GM23338 (cell line): ENCODE measurements at regions not wholly inside any gene's neighbourhood (a gene's known extent, or its start where the extent isn't known, plus 50 kb on each side); places are given as distances from the start of the nearest gene placed in this dataset.

ENCODE experiments used
- ATAC-seq: fragments of 200-7000 bp; cut with Tn5 transposase; 3 replicates; pipeline ENCODE4 v1.9.1; 2020
- DNase-seq: peaks from one replicate; pipeline ENCODE4 v3.0.0-alpha.2; 2015; ENCODE audit warnings: low spot score
- H2AFZ ChIP-seq: fragments of 200-600 bp; sonication (generic); 2 replicates; pipeline ENCODE4 v1.8.0; 2016; ENCODE audit warnings: antibody characterized with exemption, mild to moderate bottlenecking, moderate library complexity
- H3F3A ChIP-seq: fragments of 200-600 bp; sonication (generic); replicated peaks from 2 replicates; pipeline ENCODE4 v1.8.0; 2017; ENCODE audit warnings: antibody characterized with exemption, mixed run types, low read depth
- H3K27ac ChIP-seq: fragments of 200-600 bp; sonication (generic); 2 replicates; pipeline ENCODE4 v1.6.1; 2016; ENCODE audit warnings: low read depth
- H3K27me3 ChIP-seq: fragments of 200-600 bp; sonication (generic); 2 replicates; pipeline ENCODE4 v1.8.0; 2016; ENCODE audit warnings: mild to moderate bottlenecking, mixed run types, moderate library complexity; ENCODE audit not compliant: insufficient read depth
- H3K36me3 ChIP-seq: fragments of 200-600 bp; sonication (generic); 2 replicates; pipeline ENCODE4 v1.8.0; 2016; ENCODE audit warnings: mild to moderate bottlenecking; ENCODE audit not compliant: insufficient read depth
- H3K4me1 ChIP-seq: fragments of 200-600 bp; sonication (generic); 2 replicates; pipeline ENCODE4 v1.8.0; 2016; ENCODE audit warnings: mild to moderate bottlenecking, moderate library complexity; ENCODE audit not compliant: insufficient read depth
- H3K4me2 ChIP-seq: fragments of 200-600 bp; sonication (generic); 2 replicates; pipeline ENCODE4 v1.7.1; 2017; ENCODE audit warnings: mixed run types
- H3K4me3 ChIP-seq: fragments of 200-600 bp; sonication (generic); 2 replicates; pipeline ENCODE4 v1.6.1; 2016; ENCODE audit warnings: mixed run types
- H3K79me2 ChIP-seq: fragments of 200-600 bp; sonication (generic); replicated peaks from 2 replicates; pipeline ENCODE4 v1.8.0; 2017; ENCODE audit warnings: mild to moderate bottlenecking; ENCODE audit not compliant: insufficient read depth
- H3K9me2 ChIP-seq: fragments of 200-600 bp; sonication (generic); 2 replicates; pipeline ENCODE4 v1.8.0; 2017; ENCODE audit not compliant: insufficient read depth
- H4K20me1 ChIP-seq: fragments of 200-600 bp; sonication (generic); replicated peaks from 2 replicates; pipeline ENCODE4 v1.8.0; 2017; ENCODE audit warnings: mild to moderate bottlenecking; ENCODE audit not compliant: insufficient read depth
- H3K27ac Mint-ChIP-seq: 2 replicates; pipeline ENCODE4 v1.8.0; 2020; ENCODE audit warnings: inconsistent platforms, mild to moderate bottlenecking, moderate library complexity, mixed read lengths
- H3K27me3 Mint-ChIP-seq: 3 replicates; pipeline ENCODE4 v1.8.0; 2022; ENCODE audit warnings: low read depth, mild to moderate bottlenecking, moderate library complexity, mixed read lengths, inconsistent platforms; ENCODE audit not compliant: insufficient read depth, poor library complexity
- H3K36me3 Mint-ChIP-seq: 3 replicates; pipeline ENCODE4 v1.8.0; 2021; ENCODE audit warnings: low read depth, mild to moderate bottlenecking, inconsistent platforms, moderate library complexity, mixed read lengths
- H3K4me1 Mint-ChIP-seq: 3 replicates; pipeline ENCODE4 v1.8.0; 2020; ENCODE audit warnings: mild to moderate bottlenecking, inconsistent platforms, mixed read lengths
- H3K4me3 Mint-ChIP-seq: 3 replicates; pipeline ENCODE4 v1.8.0; 2021; ENCODE audit warnings: moderate library complexity, mild to moderate bottlenecking, inconsistent platforms, mixed read lengths
- H3K9me3 Mint-ChIP-seq: 3 replicates; pipeline ENCODE4 v1.8.0; 2020; ENCODE audit warnings: moderate library complexity, mild to moderate bottlenecking, inconsistent platforms, mixed read lengths
- CTCF ChIP-seq, 2 experiments: fragments of 200-600 bp in 1 of 2; sonication (generic) in 1 of 2; conservative IDR thresholded peaks; 2 replicates each; pipeline versions ENCODE4 v1.5.1 to v1.6.1; 2016 to 2017; ENCODE audit warnings: antibody characterized with exemption in 2 of 2, low read depth in 2 of 2, mild to moderate bottlenecking in 2 of 2, moderate library complexity in 1 of 2
- ETS1 ChIP-seq: IDR thresholded peaks from 2 replicates; pipeline ENCODE4 v1.6.1; 2016; ENCODE audit warnings: antibody characterized with exemption
- EZH2 ChIP-seq: fragments of 200-600 bp; sonication (generic); IDR thresholded peaks from one replicate; pipeline ENCODE4 v1.8.0; 2017; ENCODE audit warnings: antibody characterized with exemption, mild to moderate bottlenecking, low read depth; ENCODE audit not compliant: unreplicated experiment
- EZH2phosphoT487 ChIP-seq: fragments of 200-600 bp; sonication (generic); IDR thresholded peaks from one replicate; pipeline ENCODE4 v1.8.1; 2018; ENCODE audit warnings: antibody characterized with exemption; ENCODE audit not compliant: unreplicated experiment
- JUNB ChIP-seq: IDR thresholded peaks from one replicate; pipeline ENCODE4 v1.6.1; 2016; ENCODE audit warnings: antibody characterized with exemption; ENCODE audit not compliant: unreplicated experiment
- NANOG ChIP-seq: IDR thresholded peaks from 2 replicates; pipeline ENCODE4 v1.6.1; 2016; ENCODE audit warnings: antibody characterized with exemption, borderline replicate concordance
- POLR2AphosphoS5 ChIP-seq: IDR thresholded peaks from 2 replicates; pipeline ENCODE4 v1.6.1; 2016; ENCODE audit warnings: antibody characterized with exemption, low read depth
- ZNF331 ChIP-seq: fragments of 250-450 bp; sonication (Bioruptor Pico); IDR thresholded peaks from 2 replicates; pipeline ENCODE4 v1.5.0; 2020; ENCODE audit warnings: low read depth, mild to moderate bottlenecking, moderate library complexity

- H2AFZ ChIP-seq, result no peak overlapping the region
- H3K9me2 ChIP-seq, result no peaks in the 10 kb centered on the region
- DNase-seq (no peak), ATAC-seq (no peak)
- Mint-ChIP-seq H3K4me1 (peaks cover 29% of the 10 kb centered on the region), H3K27me3 (no peaks in the 10 kb centered on the region), H3K36me3 (no peaks in the 10 kb centered on the region), H3K27ac (peak overlapping the region; percentile 14; the same call in 1 of the 2 replicates), H3K9me3 (no peaks in the 10 kb centered on the region), H3K4me3 (no peak overlapping the region)
- no peaks in the 10 kb centered on the region for H3F3A ChIP-seq
- no peaks in the 10 kb centered on the region for H3K36me3 ChIP-seq
- no peak overlapping the region for H3K27ac ChIP-seq
- H3K4me1 ChIP-seq, result peaks cover 8% of the 10 kb centered on the region; the same call in 1 of the 2 replicates
- TF ChIP-seq POLR2AphosphoS5, result no peak
- TF ChIP-seq CTCF (conservative IDR thresholded peaks at IDR 0.05; ENCODE audit: low read depth in 2 of 2), result no peak
- TF ChIP-seq EZH2phosphoT487, result no peak
- no peak for TF ChIP-seq ETS1
- no peak for TF ChIP-seq EZH2
- H3K4me2 ChIP-seq, result no peak overlapping the region
- H3K4me3 ChIP-seq, result no peak overlapping the region
- H3K27me3 ChIP-seq, result no peaks in the 10 kb centered on the region
- no peaks in the 10 kb centered on the region for H4K20me1 ChIP-seq
- H3K79me2 ChIP-seq, result no peaks in the 10 kb centered on the region
These were observed 68.0 kb upstream of the MBNL1 start for GRCh38 chr3:152200476-152201420.

GRCh38 chr3:152202976-152203626 is 65.6 kb upstream of the MBNL1 start:
- Mint-ChIP-seq H3K9me3 (no peaks in the 10 kb centered on the region), H3K36me3 (no peaks in the 10 kb centered on the region), H3K27me3 (no peaks in the 10 kb centered on the region), H3K4me1 (peaks cover 29% of the 10 kb centered on the region), H3K27ac (peak overlapping the region; percentile 57; the same call in 1 of the 2 replicates), H3K4me3 (no peak overlapping the region)
- no peaks in the 10 kb centered on the region for H3F3A ChIP-seq
- H4K20me1 ChIP-seq, result no peaks in the 10 kb centered on the region
- H3K4me2 ChIP-seq, result no peak overlapping the region
- H3K4me1 ChIP-seq, result peaks cover 8% of the 10 kb centered on the region; the same call in 1 of the 2 replicates
- H2AFZ ChIP-seq, result no peak overlapping the region
- DNase-seq (no peak), ATAC-seq (no peak; the same call in 2 of the 3 replicates)
- no peaks in the 10 kb centered on the region for H3K79me2 ChIP-seq
- H3K9me2 ChIP-seq, result no peaks in the 10 kb centered on the region
- no peak overlapping the region for H3K4me3 ChIP-seq
- H3K27ac ChIP-seq, result no peak overlapping the region
- H3K36me3 ChIP-seq, result no peaks in the 10 kb centered on the region
- no peaks in the 10 kb centered on the region for H3K27me3 ChIP-seq
- no peak for TF ChIP-seq ZNF331 (CRISPR knock-in tag)
- no peak for TF ChIP-seq EZH2phosphoT487
- no peak for TF ChIP-seq NANOG
- TF ChIP-seq CTCF (conservative IDR thresholded peaks at IDR 0.05; ENCODE audit: low read depth in 2 of 2), result no peak
- TF ChIP-seq JUNB, result no peak
